GM21360 (cell line): ENCODE measurements at regions not wholly inside any gene's neighbourhood (a gene's known extent, or its start where the extent isn't known, plus 50 kb on each side); places are given as distances from the start of the nearest gene placed in this dataset.

Source experiments
- ATAC-seq: cut with Tn5 transposase; IDR thresholded peaks from one replicate; pipeline ENCODE4 v1.9.1; 2021; ENCODE audit warnings: mild to moderate bottlenecking, moderate library complexity; ENCODE audit not compliant: unreplicated experiment

- no peak for ATAC-seq
These were observed 995.8 kb upstream of the ACO1 start for GRCh38 chr9:31388660-31389059.

GRCh38 chr9:31389075-31389474 is 995.4 kb upstream of the ACO1 start:
- ATAC-seq = no peak

DNA sequence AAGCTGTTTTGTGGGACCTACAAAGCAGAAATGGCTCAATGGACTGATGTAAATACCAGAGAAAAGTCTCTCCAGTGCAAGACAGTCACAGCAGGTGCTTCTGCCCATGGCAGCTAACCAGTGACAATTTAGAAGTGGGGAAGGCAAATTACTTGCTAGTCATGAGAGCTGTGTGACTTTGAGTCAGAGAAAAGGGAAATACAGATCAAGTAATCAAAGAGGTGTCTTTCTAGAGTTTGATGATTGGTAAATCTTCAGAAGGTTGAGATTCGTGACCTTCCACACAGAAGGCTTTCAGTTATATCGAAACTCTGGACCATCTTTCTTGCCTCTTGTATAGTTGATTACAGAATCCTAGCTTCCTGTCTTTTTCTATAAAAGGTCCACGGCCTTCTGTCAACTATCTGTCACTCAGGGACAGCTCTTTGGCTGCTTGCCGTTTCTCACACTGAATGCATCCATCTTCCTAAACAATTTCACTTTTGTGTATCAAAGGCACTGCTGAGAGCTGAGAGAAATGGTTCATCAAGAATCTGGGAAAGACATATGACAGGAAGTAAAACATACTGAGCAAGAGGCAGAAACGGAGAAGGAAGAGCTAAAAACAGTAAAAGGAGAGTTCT is 993.9 kb upstream of the ACO1 start:
- no peak for ATAC-seq

DNA sequence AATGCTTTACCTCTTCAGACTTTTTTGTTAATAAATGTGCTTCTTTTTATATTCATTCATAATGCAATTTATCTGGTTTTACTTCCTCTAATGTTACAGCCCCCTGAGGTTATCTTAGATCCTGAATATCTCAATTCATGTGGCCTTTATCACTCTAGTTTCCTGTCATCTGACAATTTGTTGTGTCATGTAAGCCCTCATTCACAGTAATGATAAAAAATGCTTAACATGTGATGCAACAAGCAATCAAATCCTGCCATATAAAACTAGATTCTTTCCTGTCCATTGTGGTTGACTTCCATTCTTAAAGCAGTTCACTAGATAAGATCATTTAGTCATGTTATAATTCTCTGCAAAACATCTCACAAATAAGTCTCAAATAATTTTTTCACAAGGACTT is 991.2 kb upstream of the ACO1 start:
- no peak for ATAC-seq

GRCh38 chr9:31394015-31394473 is 990.4 kb upstream of the ACO1 start:
- ATAC-seq = no peak

GRCh38 chr9:31412081-31412480 is 972.4 kb upstream of the ACO1 start:
- no peak for ATAC-seq

DNA sequence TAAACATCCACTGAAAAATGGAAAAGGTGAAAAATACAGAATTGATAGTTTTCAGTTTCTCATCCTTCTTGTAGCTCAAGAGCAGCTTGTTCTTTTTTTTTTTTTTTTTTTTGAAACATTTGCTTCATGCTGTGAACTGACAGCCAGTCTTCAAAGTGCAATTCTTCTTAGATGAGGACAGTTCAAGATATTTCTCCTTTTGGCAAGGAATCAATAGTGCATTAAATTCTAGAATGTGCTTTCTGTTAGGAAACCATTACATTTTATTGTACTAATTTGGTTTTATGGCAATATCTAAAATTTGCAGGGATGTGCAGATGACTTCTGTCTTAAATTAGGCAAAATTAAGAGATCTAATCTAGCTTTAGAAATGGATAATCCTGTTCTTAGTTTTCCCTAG is 969.3 kb upstream of the ACO1 start:
- ATAC-seq = no peak

DNA sequence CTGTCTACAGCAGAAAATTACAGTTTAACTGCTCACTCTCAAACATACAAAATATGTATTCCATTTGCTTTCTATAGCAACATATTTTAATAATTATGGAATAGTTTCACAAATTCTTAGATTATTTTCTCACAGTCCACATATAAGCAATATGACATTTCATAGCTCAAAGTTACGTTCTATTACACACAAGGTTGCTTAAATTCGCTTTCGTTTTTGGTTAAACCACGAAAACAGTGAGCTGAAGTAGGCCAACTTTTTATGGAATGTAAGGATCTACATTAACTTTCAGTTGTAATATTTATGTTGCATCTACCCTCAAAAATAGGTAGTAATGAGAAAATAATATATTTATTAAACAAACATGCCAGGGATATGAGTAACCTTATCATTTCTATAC is 966.0 kb upstream of the ACO1 start:
- ATAC-seq = no peak

- ATAC-seq = peak; percentile 70
These were observed 940.6 kb upstream of the ACO1 start for GRCh38 chr9:31443630-31444457.

- ATAC-seq = no peak
These were observed 939.1 kb upstream of the ACO1 start for GRCh38 chr9:31445357-31445756.

DNA sequence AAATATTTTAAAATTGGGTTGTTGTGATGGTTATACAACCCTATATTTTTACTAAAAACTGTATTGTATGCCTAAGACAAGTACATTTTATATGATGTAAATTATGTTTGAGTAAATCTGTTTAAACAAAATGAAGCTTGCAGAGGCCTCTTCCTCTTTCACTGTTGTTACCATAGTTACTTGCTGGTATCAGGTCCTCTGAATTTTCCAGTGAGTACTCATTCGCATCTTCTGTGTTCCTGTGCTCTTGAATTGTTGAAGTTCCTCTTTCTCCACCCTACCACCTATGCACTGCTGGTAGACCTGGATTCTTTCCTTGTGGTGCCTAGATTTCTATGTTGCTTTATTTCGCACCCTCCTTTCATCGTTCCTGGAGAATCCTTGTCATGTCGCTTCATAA is 938.5 kb upstream of the ACO1 start:
- ATAC-seq = peak; percentile 74

DNA sequence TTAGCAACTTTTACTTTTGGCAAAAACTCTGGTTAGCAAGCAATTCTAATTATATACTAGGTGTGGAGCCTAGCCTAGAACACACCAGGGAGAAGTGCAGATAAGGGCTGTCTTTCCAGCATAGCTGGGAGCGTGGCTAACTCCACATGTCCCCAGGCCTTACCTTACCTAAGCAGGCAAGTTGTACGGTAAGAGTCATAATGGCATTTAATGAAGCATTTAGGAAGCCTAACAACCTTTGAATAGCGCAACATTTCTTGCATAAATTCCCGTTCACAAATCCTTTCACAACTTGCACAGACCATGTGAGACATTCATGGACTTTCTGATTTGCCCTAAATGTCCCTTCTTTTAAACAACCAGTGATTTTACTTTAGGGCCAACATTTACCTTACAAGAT is 917.4 kb upstream of the ACO1 start:
- no peak for ATAC-seq

DNA sequence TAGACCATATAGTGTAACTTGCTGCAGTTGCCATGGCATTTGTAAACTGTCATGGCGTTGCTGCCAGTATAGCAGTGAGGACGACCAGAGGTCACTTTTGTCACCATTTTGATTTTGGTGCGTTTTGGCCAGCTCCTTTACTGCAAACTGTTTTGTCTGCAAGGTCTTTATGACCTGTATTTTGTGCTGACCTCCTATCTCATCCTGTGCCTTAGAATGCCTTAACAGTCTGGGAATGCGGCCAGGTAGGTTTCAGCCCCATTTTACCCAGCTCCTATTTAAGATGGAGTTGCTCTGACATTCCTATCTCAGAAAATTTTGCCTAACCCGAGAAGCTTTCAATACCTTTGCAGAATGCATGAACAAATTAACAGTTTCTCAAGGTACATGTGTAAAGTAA is 914.4 kb upstream of the ACO1 start:
- ATAC-seq = no peak

DNA sequence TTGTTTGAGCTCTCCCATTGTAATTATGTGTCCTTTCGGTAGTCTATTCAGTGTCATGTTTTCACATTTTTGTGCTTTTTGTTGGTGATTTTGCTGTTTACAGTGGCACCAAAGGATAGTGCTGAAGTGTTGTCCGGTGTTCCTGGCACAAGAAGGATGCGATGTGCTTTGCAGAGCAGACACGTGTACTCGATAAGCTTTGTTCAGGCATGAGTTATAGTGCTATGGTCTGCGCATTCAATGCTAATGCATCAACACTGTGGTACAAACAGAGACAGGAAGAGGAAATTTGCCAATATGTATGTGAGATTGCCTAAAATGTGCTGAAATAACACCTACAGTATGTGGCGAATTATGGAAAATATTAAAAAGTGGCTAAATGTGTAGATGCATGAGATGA is 913.4 kb upstream of the ACO1 start:
- no peak for ATAC-seq

- ATAC-seq = no peak
These were observed 897.8 kb upstream of the ACO1 start for GRCh38 chr9:31486630-31487029.

- ATAC-seq = no peak
These were observed 893.8 kb upstream of the ACO1 start for GRCh38 chr9:31490551-31491106.

GRCh38 chr9:31492229-31492628 is 892.2 kb upstream of the ACO1 start:
- ATAC-seq = no peak

DNA sequence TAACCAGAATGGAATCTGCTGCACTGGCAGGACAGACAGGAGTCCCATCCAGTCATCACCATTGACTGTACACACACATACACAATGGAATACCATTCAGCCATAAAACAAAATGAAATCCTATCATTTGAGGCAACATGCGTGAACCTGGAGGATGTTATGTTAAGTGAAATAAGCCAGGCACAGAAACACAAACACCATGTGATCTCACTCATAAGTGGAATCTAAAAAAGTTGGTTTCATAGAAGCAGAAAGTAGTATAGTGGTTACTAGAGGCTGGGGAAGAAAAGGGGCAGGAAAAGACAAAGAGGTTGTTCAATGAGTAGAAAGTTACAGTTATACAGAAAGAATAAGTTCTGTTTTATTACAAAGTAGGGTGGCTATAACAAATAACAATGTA is 884.0 kb upstream of the ACO1 start:
- no peak for ATAC-seq

DNA sequence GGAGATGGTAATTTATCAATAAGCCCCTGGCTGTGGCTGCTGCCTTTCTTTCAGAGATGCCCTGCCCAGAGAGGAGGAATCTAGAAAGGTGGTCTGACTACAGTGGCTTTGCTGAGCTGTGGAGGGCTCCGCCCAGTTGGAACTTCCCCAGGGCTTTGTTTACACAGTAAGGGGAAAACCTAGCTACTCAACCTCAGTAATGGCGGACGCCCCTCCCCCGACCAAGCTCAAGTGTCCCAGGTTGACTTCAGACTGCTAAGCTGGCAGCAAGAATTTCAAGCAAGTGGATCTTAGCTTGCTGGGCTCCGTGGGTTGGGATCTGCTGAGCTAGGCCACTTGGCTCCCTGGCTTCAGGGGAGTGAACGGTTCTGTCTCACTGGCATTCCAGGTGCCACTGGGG is 865.4 kb upstream of the ACO1 start:
- peak; percentile 91 for ATAC-seq

GRCh38 chr9:31519424-31519823 is 865.0 kb upstream of the ACO1 start:
- ATAC-seq = no peak

- no peak for ATAC-seq
These were observed 864.6 kb upstream of the ACO1 start for GRCh38 chr9:31519826-31520225.
